HEK293T (cell line): ENCODE measurements at regions not wholly inside any gene's neighbourhood (a gene's known extent, or its start where the extent isn't known, plus 50 kb on each side); places are given as distances from the start of the nearest gene placed in this dataset.

ENCODE experiments used
- BHLHE40 ChIP-seq: fragments of 450-650 bp; IDR thresholded peaks from 2 replicates; pipeline ENCODE4 v1.6.1; 2016; ENCODE audit warnings: mild to moderate bottlenecking, moderate library complexity, borderline replicate concordance
- FOXK2 ChIP-seq: fragments of 450-650 bp; IDR thresholded peaks from 2 replicates; pipeline ENCODE4 v1.6.1; 2016; ENCODE audit warnings: mild to moderate bottlenecking
- LEF1 ChIP-seq: fragments of 450-650 bp; IDR thresholded peaks from 2 replicates; pipeline ENCODE4 v1.6.1; 2017; ENCODE audit warnings: mild to moderate bottlenecking, borderline replicate concordance

DNA sequence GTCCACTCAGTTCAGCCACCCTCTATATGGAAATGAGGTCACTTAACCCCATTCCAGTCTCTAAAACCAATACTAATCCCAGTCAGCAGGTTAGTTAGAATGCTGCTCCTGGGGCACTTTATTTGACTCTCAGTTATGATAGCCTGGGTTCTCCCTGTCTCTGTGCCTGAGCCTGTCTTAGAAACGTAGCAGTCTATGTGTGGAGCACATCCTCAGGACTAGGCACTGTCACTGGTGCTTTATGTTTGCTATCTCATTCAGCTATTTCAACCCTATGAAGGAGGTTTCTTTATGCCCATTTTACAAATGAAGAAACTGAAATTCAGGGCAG, 152.5 kb upstream of the PKDCC start:
- TF ChIP-seq BHLHE40 (no peak), LEF1 (no peak), FOXK2 (no peak)
